A549 (cell line): ENCODE measurements at regions not wholly inside any gene's neighbourhood (a gene's known extent, or its start where the extent isn't known, plus 50 kb on each side); places are given as distances from the start of the nearest gene placed in this dataset.

Source experiments
- ATAC-seq, 2 experiments: fragments of 200-7000 bp in 1 of 2; fragments of >200 bp in 1 of 2; cut with Nextera tagmentation in 1 of 2; cut with Tn5 transposase in 1 of 2; 3 replicates each; pipeline versions ENCODE4 v1.8.0 to v1.9.1; 2018 to 2020; ENCODE audit warnings: mild to moderate bottlenecking in 1 of 2, moderate library complexity in 1 of 2
- CTCF ChIA-PET: fragments of 300-600 bp; sonication (Branson Sonifier 250); formaldehyde crosslinking; extraction: SDS; loops from one replicate; lab custom pipeline; 2021; ENCODE audit warnings: antibody characterized with exemption, inconsistent platforms; lab: Yijun Ruan, JAX
- POLR2A ChIA-PET: fragments of 350-600 bp; formaldehyde crosslinking; extraction: SDS; loops from one replicate; lab custom pipeline; 2021; ENCODE audit warnings: antibody characterized with exemption, inconsistent platforms; lab: Yijun Ruan, JAX
- DNase-seq, 2 experiments: peaks; one replicate each; pipeline versions ENCODE4 v3.0.0 to v3.0.0-alpha.2; 2011 to 2016; ENCODE audit warnings: low read depth in 1 of 2, low spot score in 1 of 2
- FAIRE-seq: peaks from 2 replicates; lab custom pipeline; 2011; peaks lifted over from hg19 to GRCh38; lab: Jason Lieb, UNC
- H3K27ac ChIP-seq, 2 experiments: fragments of >200 bp; sonication (Bioruptor Twin); formaldehyde crosslinking; 3 replicates each; pipeline ENCODE4 v1.5.1; 2016 to 2017
- H3K4me1 ChIP-seq: fragments of >200 bp; sonication (Bioruptor Twin); formaldehyde crosslinking; 3 replicates; pipeline ENCODE4 v1.6.1; 2016
- H3K4me2 ChIP-seq: fragments of >200 bp; sonication (Bioruptor Twin); formaldehyde crosslinking; 3 replicates; pipeline ENCODE4 v1.6.1; 2016
- H3K4me3 ChIP-seq: fragments of >200 bp; sonication (Bioruptor Twin); formaldehyde crosslinking; 3 replicates; pipeline ENCODE4 v1.5.1; 2016
- H3K9me3 ChIP-seq: fragments of >200 bp; sonication (Bioruptor Twin); formaldehyde crosslinking; 3 replicates; pipeline ENCODE4 v1.6.1; 2016
- ATOH8 ChIP-seq: fragments of 250-450 bp; sonication (Bioruptor Pico); IDR thresholded peaks from 2 replicates; pipeline ENCODE4 v1.5.0; 2020; ENCODE audit warnings: low read depth, mild to moderate bottlenecking, moderate library complexity
- BHLHE40 ChIP-seq: IDR thresholded peaks from 2 replicates; pipeline ENCODE4 v1.6.1; 2012; ENCODE audit warnings: low read depth, low read length, inconsistent platforms
- CBX2 ChIP-seq: fragments of 200-600 bp; sonication (generic); IDR thresholded peaks from 2 replicates; pipeline ENCODE4 v1.6.1; 2016; ENCODE audit warnings: low read depth, mild to moderate bottlenecking, borderline replicate concordance
- CBX8 ChIP-seq: fragments of 200-600 bp; sonication (generic); IDR thresholded peaks from 2 replicates; pipeline ENCODE4 v1.6.1; 2016
- CEBPB ChIP-seq, 2 experiments: fragments of >200 bp in 1 of 2; sonication (Bioruptor Twin) in 1 of 2; formaldehyde crosslinking in 1 of 2; IDR thresholded peaks; 2 replicates each; pipeline ENCODE4 v1.6.1; 2012 to 2016
- CHD2 ChIP-seq: fragments of 150-350 bp; IDR thresholded peaks from 2 replicates; pipeline ENCODE4 v1.6.1; 2014; ENCODE audit warnings: low read length; ENCODE audit not compliant: partially characterized antibody
- CHD4 ChIP-seq: fragments of 200-600 bp; sonication (generic); IDR thresholded peaks from 2 replicates; pipeline ENCODE4 v1.6.1; 2016; ENCODE audit warnings: antibody characterized with exemption, mild to moderate bottlenecking, borderline replicate concordance
- EHMT2 ChIP-seq: fragments of 200-600 bp; sonication (generic); IDR thresholded peaks from 2 replicates; pipeline ENCODE4 v1.6.1; 2016; ENCODE audit warnings: antibody characterized with exemption, low read depth, mild to moderate bottlenecking, moderate library complexity
- ESRRA ChIP-seq: fragments of 150-350 bp; IDR thresholded peaks from 2 replicates; pipeline ENCODE4 v1.6.1; 2014; ENCODE audit warnings: mild to moderate bottlenecking, low read length, borderline replicate concordance
- FOSB ChIP-seq: fragments of 250-450 bp; sonication (Bioruptor Pico); IDR thresholded peaks from 2 replicates; pipeline ENCODE4 v1.5.0; 2020; ENCODE audit warnings: mild to moderate bottlenecking, moderate library complexity
- FOSL2 ChIP-seq, 2 experiments: fragments of 450-650 bp in 1 of 2; fragments of >200 bp in 1 of 2; sonication (Bioruptor Twin) in 1 of 2; formaldehyde crosslinking; IDR thresholded peaks; 2 replicates each; pipeline versions ENCODE4 v1.5.0 to v1.6.1; 2016 to 2020; ENCODE audit warnings: mild to moderate bottlenecking in 1 of 2, moderate library complexity in 1 of 2
- FOXS1 ChIP-seq: fragments of 250-450 bp; sonication (Bioruptor Pico); IDR thresholded peaks from 2 replicates; pipeline ENCODE4 v1.5.0; 2020; ENCODE audit warnings: mild to moderate bottlenecking, moderate library complexity
- HES2 ChIP-seq: fragments of >200 bp; sonication (Bioruptor Twin); formaldehyde crosslinking; IDR thresholded peaks from 2 replicates; pipeline ENCODE4 v1.6.1; 2016
- HMGXB4 ChIP-seq: fragments of 250-450 bp; sonication (Bioruptor Pico); IDR thresholded peaks from 2 replicates; pipeline ENCODE4 v1.5.0; 2021; ENCODE audit warnings: mild to moderate bottlenecking, moderate library complexity, borderline replicate concordance
- JUN ChIP-seq, 2 experiments: fragments of >200 bp; sonication (Bioruptor Twin); formaldehyde crosslinking; IDR thresholded peaks; 2 replicates in 1 of 2; 3 replicates in 1 of 2; pipeline ENCODE4 v1.6.1; 2016 to 2017
- JUNB ChIP-seq: fragments of >200 bp; sonication (Bioruptor Twin); formaldehyde crosslinking; IDR thresholded peaks from 2 replicates; pipeline ENCODE4 v1.6.1; 2016
- KDM5A ChIP-seq: fragments of 200-600 bp; sonication (generic); IDR thresholded peaks from 2 replicates; pipeline ENCODE4 v1.6.1; 2016; ENCODE audit warnings: antibody characterized with exemption, mild to moderate bottlenecking
- MAFK ChIP-seq: fragments of 450-650 bp; IDR thresholded peaks from 2 replicates; pipeline ENCODE4 v1.6.1; 2014; ENCODE audit not compliant: partially characterized antibody
- MYC ChIP-seq: IDR thresholded peaks from 2 replicates; pipeline ENCODE4 v1.6.1; 2012; ENCODE audit warnings: mild to moderate bottlenecking, inconsistent platforms, low read length, improper control_type of control experiment, borderline replicate concordance
- NPAS2 ChIP-seq: fragments of 250-450 bp; sonication (Bioruptor Pico); IDR thresholded peaks from 2 replicates; pipeline ENCODE4 v1.8.0; 2022; ENCODE audit warnings: mild to moderate bottlenecking, moderate library complexity, borderline replicate concordance
- NR3C1 ChIP-seq: fragments of >200 bp; sonication (Bioruptor Twin); formaldehyde crosslinking; IDR thresholded peaks from 3 replicates; pipeline ENCODE4 v1.6.1; 2017
- PHF8 ChIP-seq: fragments of 200-600 bp; sonication (generic); IDR thresholded peaks from 2 replicates; pipeline ENCODE4 v1.6.1; 2016; ENCODE audit warnings: low read depth, mild to moderate bottlenecking, antibody characterized with exemption, moderate library complexity, borderline replicate concordance
- POLR2AphosphoS2 ChIP-seq: conservative IDR thresholded peaks from 2 replicates; pipeline ENCODE4 v1.6.1; 2012; ENCODE audit warnings: low read length, improper control_type of control experiment, inconsistent platforms
- RARB ChIP-seq: fragments of 250-450 bp; sonication (Bioruptor Pico); IDR thresholded peaks from 2 replicates; pipeline ENCODE4 v1.8.0; 2021; ENCODE audit warnings: mild to moderate bottlenecking, moderate library complexity
- RFX5 ChIP-seq: fragments of 450-650 bp; IDR thresholded peaks from 2 replicates; pipeline ENCODE4 v1.7.1; 2014; ENCODE audit warnings: antibody characterized with exemption, mild to moderate bottlenecking, moderate library complexity
- SREBF2 ChIP-seq: fragments of 450-650 bp; IDR thresholded peaks from 2 replicates; pipeline ENCODE4 v1.6.1; 2014; ENCODE audit warnings: mild to moderate bottlenecking, moderate library complexity
- TFCP2L1 ChIP-seq: fragments of 250-450 bp; sonication (Bioruptor Pico); IDR thresholded peaks from 2 replicates; pipeline ENCODE4 v1.5.0; 2021; ENCODE audit warnings: mild to moderate bottlenecking
- TP53 ChIP-seq: fragments of 250-450 bp; sonication (Bioruptor Pico); IDR thresholded peaks from 2 replicates; pipeline ENCODE4 v1.5.0; 2021; ENCODE audit warnings: mild to moderate bottlenecking, moderate library complexity
- USF2 ChIP-seq: fragments of 450-650 bp; IDR thresholded peaks from 2 replicates; pipeline ENCODE4 v1.6.1; 2014; ENCODE audit warnings: antibody characterized with exemption
- ZC3H11A ChIP-seq: fragments of 450-650 bp; IDR thresholded peaks from 2 replicates; pipeline ENCODE4 v1.6.1; 2014; ENCODE audit warnings: antibody characterized with exemption, mild to moderate bottlenecking
- ZSCAN20 ChIP-seq: fragments of 250-450 bp; sonication (Bioruptor Pico); IDR thresholded peaks from 2 replicates; pipeline ENCODE4 v1.8.0; 2022; ENCODE audit warnings: mild to moderate bottlenecking, moderate library complexity
- WGBS: methylation state at CpG from one replicate; pipeline ENCODE4 v1.1.6; 2017; ENCODE audit errors: missing lambda C conversion rate; 5-methylcytosine and 5-hydroxymethylcytosine counted together

GRCh38 chr9:102507044-102507687, 488.0 kb upstream of the CYLC2 start:
- DNase-seq = no peak
- ChIA-PET POLR2A (no interaction called here), CTCF (no interaction called here)

GRCh38 chr9:102506406-102506805, 488.7 kb upstream of the CYLC2 start:
- ATAC-seq (no peak), DNase-seq (no peak), FAIRE-seq (no peak)
- TF ChIP-seq FOSB (CRISPR knock-in tag) (no peak), HMGXB4 (CRISPR knock-in tag) (no peak), KDM5A (no peak), CHD4 (no peak), ZC3H11A (no peak), MAFK (no peak), ESRRA (no peak), RFX5 (no peak), ZSCAN20 (CRISPR knock-in tag) (no peak), HES2 (no peak), NR3C1 (no peak), CEBPB (IDR thresholded peaks at IDR 0.05) (no peak), BHLHE40 (no peak), CBX8 (no peak), EHMT2 (no peak), JUN (IDR thresholded peaks at IDR 0.05) (no peak), PHF8 (no peak), USF2 (no peak)
- POLR2A ChIA-PET = no interaction called here
- Histone ChIP-seq H3K9me3 (no peaks in the 10 kb centered on the region; the same call in 2 of the 3 replicates), H3K27ac (no peak overlapping the region), H3K4me2 (no peak overlapping the region), H3K4me1 (no peaks in the 10 kb centered on the region), H3K4me3 (no peak overlapping the region)
- 13% methylated on average over 1 of the region's 1 CpG for WGBS
- CTCF ChIA-PET = no interaction called here

More at GRCh38 chr9:102507044-102507687, 488.0 kb upstream of the CYLC2 start:
- TF ChIP-seq NPAS2 (CRISPR knock-in tag) (no peak), BHLHE40 (no peak), CHD4 (no peak)
- no peaks in the 10 kb centered on the region for H3K4me1 ChIP-seq
- ATAC-seq (no peak), FAIRE-seq (no peak)
- H3K4me3 ChIP-seq = no peak overlapping the region
- H3K27ac ChIP-seq = no peak overlapping the region
- H3K4me2 ChIP-seq = no peak overlapping the region
- H3K9me3 ChIP-seq = no peaks in the 10 kb centered on the region; the same call in 2 of the 3 replicates
- 3% methylated on average over 2 of the region's 2 CpGs for WGBS

GRCh38 chr9:102499468-102499867, 495.7 kb upstream of the CYLC2 start:
- DNase-seq (no peak), ATAC-seq (no peak), FAIRE-seq (no peak)
- 17% methylated on average over 1 of the region's 1 CpG for WGBS
- H3K9me3 ChIP-seq = no peaks in the 10 kb centered on the region; the same call in 2 of the 3 replicates
- no peaks in the 10 kb centered on the region for H3K4me1 ChIP-seq
- no peak overlapping the region for H3K27ac ChIP-seq
- no peak overlapping the region for H3K4me2 ChIP-seq
- POLR2A ChIA-PET = no interaction called here
- no peak overlapping the region for H3K4me3 ChIP-seq
- TF ChIP-seq CBX2 (no peak), EHMT2 (no peak), RFX5 (no peak), FOXS1 (no peak), FOSL2 (IDR thresholded peaks at IDR 0.05) (no peak), FOSL2 (CRISPR knock-in tag; IDR thresholded peaks at IDR 0.05) (no peak), MYC (no peak), ATOH8 (CRISPR knock-in tag) (no peak), RARB (CRISPR knock-in tag) (no peak), MAFK (no peak), SREBF2 (no peak), TFCP2L1 (CRISPR knock-in tag) (no peak), JUNB (no peak), HES2 (no peak), POLR2AphosphoS2 (no peak), CHD2 (no peak), FOSB (CRISPR knock-in tag) (no peak), TP53 (no peak)
- CTCF ChIA-PET = no interaction called here
